Retina (tissue), 1 donor: ENCODE measurements at regions not wholly inside any gene's neighbourhood (a gene's known extent, or its start where the extent isn't known, plus 50 kb on each side); places are given as distances from the start of the nearest gene placed in this dataset.

Experiments
- DNase-seq: peaks from one replicate; pipeline ENCODE4 v3.0.0-alpha.2; 2016

- DNase-seq, result no peak
Observed at GRCh38 chr16:86777381-86777946, 199.1 kb downstream of the FOXL1 start.

GRCh38 chr16:86778108-86778745 lies 199.9 kb downstream of the FOXL1 start:
- DNase-seq, result no peak

GRCh38 chr16:86778978-86779377 lies 200.6 kb downstream of the FOXL1 start:
- DNase-seq, result no peak

DNA sequence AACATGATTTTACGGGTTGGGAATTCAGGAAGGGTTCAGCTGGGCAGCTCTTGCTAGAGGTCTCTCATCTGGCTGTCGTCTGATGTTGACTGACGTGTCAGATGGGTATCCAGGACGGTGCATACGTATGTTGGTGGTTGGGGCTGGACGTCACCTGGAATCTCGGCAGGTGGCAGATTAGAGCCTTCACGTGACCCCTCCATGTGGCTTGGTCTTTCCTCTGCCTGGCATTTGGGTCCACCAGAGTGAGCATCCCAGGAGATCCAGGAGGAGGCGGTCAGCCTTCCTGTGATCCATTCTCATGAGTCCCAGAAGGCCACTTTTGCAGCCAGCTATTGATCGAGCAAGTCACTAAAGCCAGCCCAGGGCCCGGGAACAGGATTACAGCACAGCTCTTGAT lies 202.7 kb downstream of the FOXL1 start:
- no peak for DNase-seq

DNA sequence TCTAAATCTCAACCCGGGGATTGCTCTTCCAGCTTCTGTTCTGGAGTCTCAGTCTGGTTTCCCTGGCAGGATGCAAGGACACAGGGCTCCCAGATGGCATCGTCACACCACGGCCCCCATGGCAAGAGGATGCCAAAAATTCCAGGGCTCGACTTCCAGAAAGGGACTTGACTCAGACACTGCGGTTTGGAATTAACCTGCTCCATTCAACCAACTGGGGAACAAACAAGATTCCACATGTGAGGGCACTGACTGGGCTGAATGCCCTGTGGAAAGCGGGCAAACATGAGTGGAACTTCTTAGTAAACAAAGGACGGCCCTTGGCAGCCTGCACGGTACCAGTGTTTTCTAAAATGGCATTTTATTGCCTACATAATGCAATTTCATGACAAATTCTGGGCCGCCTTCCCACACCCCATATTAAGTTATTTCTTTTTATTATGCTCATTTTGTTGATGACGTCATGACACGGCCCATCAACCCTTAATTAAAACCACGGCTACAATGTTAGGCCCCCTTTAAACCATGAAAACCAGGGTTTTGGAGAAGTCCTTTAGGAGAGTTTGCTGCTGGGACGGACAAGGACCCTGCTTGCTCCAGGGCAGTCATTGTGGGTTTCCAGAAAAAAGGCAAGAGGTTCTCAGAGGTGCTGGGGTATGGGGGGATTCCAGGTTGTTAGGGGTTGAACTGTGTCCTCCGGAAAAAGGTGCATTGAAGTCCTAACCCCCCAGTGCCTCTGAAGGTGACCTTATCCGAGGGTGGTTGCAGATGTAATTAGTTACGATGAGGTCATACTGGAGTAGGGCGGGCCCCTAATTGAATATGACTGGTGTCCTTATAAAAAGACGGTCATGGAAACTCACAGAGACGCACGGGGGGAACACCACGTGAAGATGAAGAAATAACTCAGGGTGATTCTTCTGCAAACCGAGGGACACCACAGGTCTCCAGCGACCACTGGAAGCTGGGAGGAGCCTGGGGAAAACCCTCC lies 205.6 kb downstream of the FOXL1 start:
- DNase-seq, result no peak

DNA sequence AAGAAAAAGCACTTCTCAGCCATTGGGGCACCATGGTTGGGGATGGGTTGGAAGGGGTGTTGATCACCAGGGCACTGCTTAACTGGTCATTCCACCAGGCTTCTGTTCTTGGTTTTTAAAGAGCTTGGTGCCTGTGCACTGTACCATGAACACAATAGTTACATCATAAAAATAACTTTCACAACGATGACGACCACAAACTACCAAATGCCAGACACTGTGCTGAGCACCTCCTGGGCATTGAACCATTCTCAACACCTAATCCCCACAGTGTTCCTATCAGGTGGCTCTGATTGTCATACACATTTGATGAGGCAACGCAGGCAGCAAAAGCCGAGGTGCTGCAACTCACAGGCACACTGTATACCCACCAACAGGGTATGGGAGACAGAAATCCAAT lies 208.0 kb downstream of the FOXL1 start:
- DNase-seq, result no peak

GRCh38 chr16:86786994-86787393 lies 208.6 kb downstream of the FOXL1 start:
- DNase-seq, result no peak

- DNase-seq, result no peak
Observed at GRCh38 chr16:86787538-86787937, 209.2 kb downstream of the FOXL1 start.

GRCh38 chr16:86789621-86790051 lies 211.3 kb downstream of the FOXL1 start:
- DNase-seq, result peak; percentile 51

DNA sequence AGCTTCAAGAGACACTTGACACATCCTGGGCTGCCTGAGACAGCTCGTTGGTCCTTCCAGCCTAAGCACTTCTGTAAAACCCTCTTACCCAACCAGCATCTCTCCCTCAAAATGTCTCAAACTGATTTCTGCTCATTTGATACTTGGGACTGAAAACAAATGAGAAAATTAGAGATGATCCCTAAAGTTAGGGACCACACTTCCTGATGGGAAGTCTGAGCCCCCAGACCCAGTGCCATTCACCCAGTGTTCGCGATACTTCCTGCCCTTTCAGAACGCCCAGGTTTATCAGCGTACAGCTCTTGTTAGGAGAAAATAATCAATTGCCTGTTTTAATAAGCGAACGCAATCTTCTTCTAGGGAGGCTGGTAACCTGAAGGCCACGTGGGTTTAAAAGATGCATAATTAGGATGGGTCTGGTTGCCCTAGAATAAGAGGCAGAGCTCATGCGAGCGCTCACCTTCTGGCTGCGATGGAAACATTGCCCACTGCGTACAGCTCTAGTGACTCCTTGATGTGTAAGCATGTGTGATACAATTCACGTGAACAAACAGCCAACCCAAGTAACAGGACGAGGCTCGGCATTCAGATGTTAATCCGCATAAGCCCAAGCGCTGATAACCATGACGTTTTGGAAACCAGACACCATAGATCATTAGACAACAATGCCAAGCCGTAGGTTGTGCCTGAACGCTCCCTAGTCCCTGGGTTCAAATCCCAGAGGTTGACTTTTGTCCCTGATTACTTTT lies 213.1 kb downstream of the FOXL1 start:
- no peak for DNase-seq

DNA sequence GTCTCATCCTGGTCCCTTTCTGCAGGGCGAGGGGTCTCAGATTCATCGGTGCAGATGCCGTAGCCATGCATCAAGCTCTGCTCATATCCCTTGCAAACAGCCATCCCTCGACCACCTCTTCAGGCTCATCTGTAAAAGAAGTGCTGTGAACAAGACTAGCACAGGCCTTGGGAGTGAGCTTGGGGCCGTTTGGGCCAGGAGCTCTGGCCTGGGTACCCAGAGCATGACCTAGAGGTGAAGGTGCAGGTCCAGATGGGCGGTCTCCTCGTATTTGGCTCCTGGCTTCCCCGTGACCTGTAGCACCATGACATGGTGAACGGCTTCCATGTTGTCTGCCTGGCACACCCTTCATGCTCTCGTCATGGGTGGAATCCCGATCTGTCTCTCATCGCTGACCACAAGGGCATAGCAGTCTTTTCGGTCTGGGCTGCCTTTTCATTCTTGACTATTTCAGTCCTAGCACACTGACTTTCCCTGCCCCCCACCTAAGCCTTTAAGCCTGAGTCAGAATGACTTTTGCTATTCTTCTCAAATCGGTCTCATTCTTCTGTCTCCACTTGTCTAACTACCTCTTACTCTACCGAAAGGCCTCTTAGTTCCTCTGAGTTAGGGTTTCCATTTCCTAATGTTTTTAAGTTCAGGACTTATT lies 216.0 kb downstream of the FOXL1 start:
- no peak for DNase-seq

DNA sequence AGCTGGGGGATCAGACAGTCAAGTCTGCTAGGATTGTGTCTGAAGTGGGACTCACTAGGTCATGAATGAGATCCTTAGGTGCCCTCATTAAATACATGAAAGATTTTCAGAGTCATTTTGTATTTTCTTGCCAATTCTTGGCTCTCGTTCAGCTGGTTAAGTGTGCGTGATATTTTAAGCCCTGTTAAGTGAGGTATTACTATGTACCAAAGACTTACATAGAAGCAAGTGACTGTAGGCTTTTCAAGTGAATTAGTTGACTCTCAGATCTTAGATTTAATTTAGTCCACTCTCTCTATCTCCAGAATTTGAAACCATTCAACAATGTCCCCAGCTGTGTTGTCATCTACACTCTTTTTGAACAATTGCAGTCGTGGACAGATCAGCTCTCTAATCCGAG lies 219.4 kb downstream of the FOXL1 start:
- no peak for DNase-seq

GRCh38 chr16:86798247-86799041 lies 220.1 kb downstream of the FOXL1 start:
- no peak for DNase-seq

GRCh38 chr16:86799367-86799766 lies 221.0 kb downstream of the FOXL1 start:
- no peak for DNase-seq

GRCh38 chr16:86800894-86801293 lies 222.5 kb downstream of the FOXL1 start:
- no peak for DNase-seq

GRCh38 chr16:86802013-86802412 lies 223.7 kb downstream of the FOXL1 start:
- no peak for DNase-seq

GRCh38 chr16:86805188-86805587 lies 226.8 kb downstream of the FOXL1 start:
- no peak for DNase-seq

DNA sequence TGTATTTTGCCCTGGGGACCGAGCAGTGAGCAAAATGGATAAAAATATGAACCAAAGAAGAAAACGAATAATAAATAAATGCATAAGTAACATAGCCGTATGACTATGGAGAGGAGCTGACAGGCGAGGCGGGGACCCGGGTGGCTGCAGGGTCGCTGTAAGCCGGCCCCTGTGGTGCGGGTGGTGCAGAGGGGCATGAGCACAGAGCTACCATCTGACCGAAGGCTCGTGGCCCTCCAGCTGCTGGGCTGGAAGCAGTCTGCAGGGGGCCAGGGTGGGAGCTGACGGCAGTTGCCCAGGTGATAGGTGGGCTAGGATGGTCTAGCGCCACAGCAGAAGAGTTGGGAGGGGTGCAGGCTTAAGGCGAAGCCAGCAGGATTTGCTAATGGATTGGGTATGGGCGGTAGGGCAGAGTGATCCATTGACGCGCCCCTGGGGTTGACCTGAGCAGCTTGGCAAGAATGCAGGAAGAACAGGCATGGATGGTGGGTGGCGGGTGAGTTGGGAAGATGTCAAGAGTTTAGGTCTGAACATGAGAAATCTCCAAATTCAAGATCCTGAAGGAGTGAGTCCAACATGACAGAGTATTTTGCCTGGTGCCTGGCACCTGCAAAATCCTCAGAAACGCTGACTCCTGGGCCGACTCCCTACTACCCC lies 228.0 kb downstream of the FOXL1 start:
- no peak for DNase-seq

DNA sequence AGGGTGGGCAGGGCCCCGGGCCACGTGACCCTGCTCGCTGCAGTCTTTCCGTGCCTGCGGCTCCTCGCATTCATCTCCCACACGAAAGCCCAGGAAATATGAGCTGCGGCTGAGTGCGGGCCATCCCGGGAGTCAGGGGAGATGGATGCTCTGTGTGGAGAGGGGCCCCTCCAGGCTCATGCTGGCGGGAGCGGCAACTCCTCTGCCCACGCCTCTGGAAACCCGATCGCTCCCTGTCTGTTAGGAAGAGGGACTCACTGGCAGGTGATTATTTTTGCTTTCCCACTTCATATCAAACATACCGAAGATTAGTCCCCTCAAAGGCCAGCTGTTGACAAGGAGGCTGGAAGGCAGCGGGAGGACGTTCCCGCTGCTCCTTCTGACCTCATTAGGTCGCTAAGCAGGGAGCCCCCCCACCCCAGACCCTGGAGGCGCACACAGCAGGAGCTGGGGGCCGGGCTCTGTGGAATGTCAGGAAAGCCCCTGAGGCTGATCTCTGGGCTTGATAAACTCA lies 228.5 kb downstream of the FOXL1 start:
- peak; percentile 71 for DNase-seq

- DNase-seq, result no peak
Observed at GRCh38 chr16:86808863-86809444, 230.6 kb downstream of the FOXL1 start.
